ENCODE measurements at regions not wholly inside any gene's neighbourhood (a gene's known extent, or its start where the extent isn't known, plus 50 kb on each side); places are given as distances from the start of the nearest gene placed in this dataset.

DNA sequence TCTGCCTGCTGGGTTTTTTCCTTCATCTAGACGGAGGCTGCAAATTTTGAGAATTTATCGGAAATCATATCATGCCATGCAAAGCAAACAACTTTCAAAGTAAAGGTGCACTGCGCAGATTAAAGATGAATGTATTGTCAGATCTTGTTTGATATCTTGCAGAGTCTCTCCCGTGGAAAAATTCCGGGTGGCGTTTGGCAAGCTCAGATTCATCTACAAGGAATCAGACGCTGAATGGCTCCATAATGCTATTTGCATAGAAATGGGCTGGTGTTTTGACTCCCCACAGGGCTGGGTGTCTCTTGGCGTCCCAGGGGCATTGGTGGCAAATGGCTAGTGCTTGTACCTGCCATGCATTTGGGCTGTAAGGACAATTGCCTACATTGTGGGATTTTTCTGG lies 274.0 kb downstream of the VRK1 start:
- TF ChIP-seq, protein P1, sequence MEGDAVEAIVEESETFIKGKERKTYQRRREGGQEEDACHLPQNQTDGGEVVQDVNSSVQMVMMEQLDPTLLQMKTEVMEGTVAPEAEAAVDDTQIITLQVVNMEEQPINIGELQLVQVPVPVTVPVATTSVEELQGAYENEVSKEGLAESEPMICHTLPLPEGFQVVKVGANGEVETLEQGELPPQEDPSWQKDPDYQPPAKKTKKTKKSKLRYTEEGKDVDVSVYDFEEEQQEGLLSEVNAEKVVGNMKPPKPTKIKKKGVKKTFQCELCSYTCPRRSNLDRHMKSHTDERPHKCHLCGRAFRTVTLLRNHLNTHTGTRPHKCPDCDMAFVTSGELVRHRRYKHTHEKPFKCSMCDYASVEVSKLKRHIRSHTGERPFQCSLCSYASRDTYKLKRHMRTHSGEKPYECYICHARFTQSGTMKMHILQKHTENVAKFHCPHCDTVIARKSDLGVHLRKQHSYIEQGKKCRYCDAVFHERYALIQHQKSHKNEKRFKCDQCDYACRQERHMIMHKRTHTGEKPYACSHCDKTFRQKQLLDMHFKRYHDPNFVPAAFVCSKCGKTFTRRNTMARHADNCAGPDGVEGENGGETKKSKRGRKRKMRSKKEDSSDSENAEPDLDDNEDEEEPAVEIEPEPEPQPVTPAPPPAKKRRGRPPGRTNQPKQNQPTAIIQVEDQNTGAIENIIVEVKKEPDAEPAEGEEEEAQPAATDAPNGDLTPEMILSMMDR (IDR thresholded peaks at IDR 0.05; ENCODE audit: insufficient read depth, low read depth, low read length) = no peak
- no peak for TF ChIP-seq EZH2 (IDR thresholded peaks at IDR 0.05; ENCODE audit: insufficient read depth, low read length)
- Histone ChIP-seq H3K27me3 (ENCODE audit: insufficient read depth, low read length) (no peaks in the 10 kb centered on the region), H3K4me1 (ENCODE audit: insufficient read depth, low read length) (no peaks in the 10 kb centered on the region), H3K4me3 (ENCODE audit: insufficient read depth, low read depth, low read length) (no peak overlapping the region), H3K9ac (ENCODE audit: low read length) (no peak overlapping the region), H3K36me3 (ENCODE audit: insufficient read depth, low read length) (no peaks in the 10 kb centered on the region), H4K20me1 (ENCODE audit: insufficient read depth, low read length) (no peaks in the 10 kb centered on the region), H3K9me3 (ENCODE audit: insufficient read depth, low read depth, low read length) (no peaks in the 10 kb centered on the region), H2AFZ (ENCODE audit: low read depth, low read length) (no peak overlapping the region), H3K4me2 (ENCODE audit: low read length) (no peak overlapping the region), H3K27ac (ENCODE audit: low read depth, low read length) (no peak overlapping the region), H3K79me2 (ENCODE audit: insufficient read depth, low read length) (no peaks in the 10 kb centered on the region)
- FAIRE-seq = no peak
- DNase-seq (ENCODE audit: low read depth) = no peak
- no peak overlapping the region for H3K4me3 Mint-ChIP-seq (ENCODE audit: unreplicated experiment)
- H3K9me3 Mint-ChIP-seq (ENCODE audit: unreplicated experiment) = no peaks in the 10 kb centered on the region
- peaks cover 28% of the 10 kb centered on the region for H3K27me3 Mint-ChIP-seq (ENCODE audit: low read depth, unreplicated experiment)
- H3K36me3 Mint-ChIP-seq (ENCODE audit: low read depth, unreplicated experiment) = no peaks in the 10 kb centered on the region
- H3K27ac Mint-ChIP-seq (ENCODE audit: unreplicated experiment) = no peak overlapping the region
- peaks cover 9% of the 10 kb centered on the region for H3K4me1 Mint-ChIP-seq (ENCODE audit: low read depth, unreplicated experiment)

DNA sequence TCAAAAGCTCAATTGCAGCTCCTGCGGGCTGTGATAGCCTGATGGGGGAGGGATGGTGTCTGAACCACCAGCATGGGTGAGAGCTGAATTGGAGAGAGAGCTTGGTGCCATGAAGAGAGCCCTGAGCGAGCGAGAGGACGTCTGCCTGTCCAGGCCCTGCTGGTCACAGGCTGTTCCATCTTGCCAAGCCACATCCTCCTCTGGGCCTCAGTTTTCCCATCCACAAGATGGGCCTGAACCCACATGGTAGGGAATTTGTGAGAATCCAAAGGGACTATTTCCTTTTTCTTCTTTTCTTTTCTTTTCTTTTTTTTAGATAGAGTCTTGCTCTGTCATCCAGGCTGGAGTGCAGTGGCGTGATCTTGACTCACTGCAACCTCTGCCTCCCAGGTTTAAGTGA lies 276.4 kb downstream of the VRK1 start:
- peaks cover 10% of the 10 kb centered on the region for H3K27me3 Mint-ChIP-seq (ENCODE audit: low read depth, unreplicated experiment)
- H3K4me1 Mint-ChIP-seq (ENCODE audit: low read depth, unreplicated experiment) = peaks cover 26% of the 10 kb centered on the region
- no peaks in the 10 kb centered on the region for H3K79me2 ChIP-seq (ENCODE audit: insufficient read depth, low read length)
- TF ChIP-seq EZH2 (IDR thresholded peaks at IDR 0.05; ENCODE audit: insufficient read depth, low read length) = no peak
- TF ChIP-seq, protein P1 (IDR thresholded peaks at IDR 0.05; ENCODE audit: insufficient read depth, low read depth, low read length) = no peak
- H4K20me1 ChIP-seq (ENCODE audit: insufficient read depth, low read length) = no peaks in the 10 kb centered on the region
- H3K9ac ChIP-seq (ENCODE audit: low read length) = no peak overlapping the region
- H3K4me1 ChIP-seq (ENCODE audit: insufficient read depth, low read length) = peaks cover 10% of the 10 kb centered on the region
- H3K9me3 ChIP-seq (ENCODE audit: insufficient read depth, low read depth, low read length) = no peaks in the 10 kb centered on the region
- no peaks in the 10 kb centered on the region for H3K9me3 Mint-ChIP-seq (ENCODE audit: unreplicated experiment)
- no peak overlapping the region for H3K4me3 Mint-ChIP-seq (ENCODE audit: unreplicated experiment)
- H3K36me3 ChIP-seq (ENCODE audit: insufficient read depth, low read length) = no peaks in the 10 kb centered on the region
- no peak overlapping the region for H3K4me3 ChIP-seq (ENCODE audit: insufficient read depth, low read depth, low read length)
- H3K27ac Mint-ChIP-seq (ENCODE audit: unreplicated experiment) = no peak overlapping the region
- H3K4me2 ChIP-seq (ENCODE audit: low read length) = no peak overlapping the region
- H3K36me3 Mint-ChIP-seq (ENCODE audit: low read depth, unreplicated experiment) = no peaks in the 10 kb centered on the region
- H3K27ac ChIP-seq (ENCODE audit: low read depth, low read length) = no peak overlapping the region
- no peaks in the 10 kb centered on the region for H3K27me3 ChIP-seq (ENCODE audit: insufficient read depth, low read length)
- no peak overlapping the region for H2AFZ ChIP-seq (ENCODE audit: low read depth, low read length)
- FAIRE-seq = no peak
- no peak for DNase-seq (ENCODE audit: low read depth)

DNA sequence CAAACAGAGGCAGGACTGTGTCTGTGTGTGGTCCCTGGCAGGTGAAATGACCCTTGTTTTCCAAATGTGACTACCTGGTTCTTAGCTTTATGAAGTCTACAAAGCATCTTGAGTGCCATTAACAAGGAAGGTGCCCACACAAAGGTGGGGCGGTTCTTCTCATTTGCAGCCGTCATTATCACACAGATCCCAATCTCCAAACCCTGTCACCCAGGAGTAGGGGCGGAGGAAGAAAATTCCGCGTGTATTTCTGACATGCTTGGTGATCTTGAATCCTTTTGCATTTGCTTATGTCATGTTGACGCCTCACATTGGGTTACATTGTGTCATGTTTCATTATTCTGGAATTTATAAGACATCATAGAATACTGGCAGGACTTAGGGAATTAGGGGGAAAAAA lies 277.3 kb downstream of the VRK1 start:
- Histone ChIP-seq H3K9ac (ENCODE audit: low read length) (no peak overlapping the region), H2AFZ (ENCODE audit: low read depth, low read length) (no peak overlapping the region), H3K9me3 (ENCODE audit: insufficient read depth, low read depth, low read length) (no peaks in the 10 kb centered on the region), H3K27ac (ENCODE audit: low read depth, low read length) (no peak overlapping the region), H4K20me1 (ENCODE audit: insufficient read depth, low read length) (no peaks in the 10 kb centered on the region), H3K27me3 (ENCODE audit: insufficient read depth, low read length) (no peaks in the 10 kb centered on the region), H3K36me3 (ENCODE audit: insufficient read depth, low read length) (no peaks in the 10 kb centered on the region), H3K4me2 (ENCODE audit: low read length) (no peak overlapping the region), H3K4me1 (ENCODE audit: insufficient read depth, low read length) (peaks cover 10% of the 10 kb centered on the region), H3K4me3 (ENCODE audit: insufficient read depth, low read depth, low read length) (no peak overlapping the region), H3K79me2 (ENCODE audit: insufficient read depth, low read length) (no peaks in the 10 kb centered on the region)
- Mint-ChIP-seq H3K27me3 (ENCODE audit: low read depth, unreplicated experiment) (peaks cover 6% of the 10 kb centered on the region), H3K4me3 (ENCODE audit: unreplicated experiment) (no peak overlapping the region), H3K36me3 (ENCODE audit: low read depth, unreplicated experiment) (no peaks in the 10 kb centered on the region), H3K27ac (ENCODE audit: unreplicated experiment) (no peak overlapping the region), H3K9me3 (ENCODE audit: unreplicated experiment) (no peaks in the 10 kb centered on the region), H3K4me1 (ENCODE audit: low read depth, unreplicated experiment) (peaks cover 26% of the 10 kb centered on the region)
- no peak for TF ChIP-seq EZH2 (IDR thresholded peaks at IDR 0.05; ENCODE audit: insufficient read depth, low read length)
- TF ChIP-seq, protein P1 (IDR thresholded peaks at IDR 0.05; ENCODE audit: insufficient read depth, low read depth, low read length) = no peak
- DNase-seq (ENCODE audit: low read depth) = no peak
- FAIRE-seq = no peak

All from astrocyte (in vitro differentiated cells and primary cell).